Cardiac fibroblast (primary cell): ENCODE measurements at regions not wholly inside any gene's neighbourhood (a gene's known extent, or its start where the extent isn't known, plus 50 kb on each side); places are given as distances from the start of the nearest gene placed in this dataset.
"Not testable (repeated sequence)": the region's sequence is repeated elsewhere in the genome, so short reads cannot be mapped to it uniquely, and the experiment has no call there.

Source experiments
- DNase-seq, 2 donors: peaks; one replicate each; pipeline versions ENCODE4 v3.0.0 to v3.0.0-alpha.2; 2010; ENCODE audit warnings: low read depth in 2 of 2
- H3K4me3 ChIP-seq, 2 donors: replicated peaks in 1 of 2; 1 replicate in 1 of 2; 2 replicates in 1 of 2; pipeline ENCODE4 v1.5.1; 2011; ENCODE audit warnings: low read depth in 2 of 2, low read length in 2 of 2, mild to moderate bottlenecking in 2 of 2, moderate library complexity in 1 of 2
- CTCF ChIP-seq: IDR thresholded peaks from one replicate; pipeline ENCODE4 v1.5.1; 2011; ENCODE audit warnings: low read depth, mild to moderate bottlenecking, low read length, inconsistent platforms

- DNase-seq, result no peak
- TF ChIP-seq CTCF, result no peak
- no peak overlapping the region for H3K4me3 ChIP-seq
Measured at GRCh38 chr1:8152731-8153702, 126.9 kb upstream of the ERRFI1 start.

DNA sequence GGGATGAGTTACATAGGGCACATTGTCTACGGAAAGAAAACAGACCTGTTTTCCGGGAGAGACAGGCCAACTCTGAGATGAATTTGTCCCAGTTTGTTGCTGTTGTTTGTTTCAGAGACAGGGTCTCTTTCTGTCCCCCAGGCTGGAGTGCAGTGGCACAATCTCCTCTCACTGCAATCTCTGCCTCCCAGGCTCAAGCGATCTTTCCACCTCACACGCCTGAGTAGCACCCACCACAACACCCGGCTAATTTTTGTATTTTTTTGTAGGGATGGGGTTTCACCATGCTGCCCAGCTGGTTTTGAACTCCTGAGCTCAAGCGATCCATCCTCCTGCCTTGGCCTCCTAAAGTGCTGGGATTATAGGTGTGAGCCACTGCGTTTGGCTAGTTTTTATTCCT lies 125.5 kb upstream of the ERRFI1 start:
- no peak for TF ChIP-seq CTCF
- DNase-seq, result no peak
- no peak overlapping the region for H3K4me3 ChIP-seq

GRCh38 chr1:8149756-8150155 lies 123.6 kb upstream of the ERRFI1 start:
- not testable (repeated sequence) for H3K4me3 ChIP-seq, DNase-seq

- no peak for DNase-seq
- TF ChIP-seq CTCF, result no peak
Measured at GRCh38 chr1:8147956-8148355, 121.8 kb upstream of the ERRFI1 start.

DNA sequence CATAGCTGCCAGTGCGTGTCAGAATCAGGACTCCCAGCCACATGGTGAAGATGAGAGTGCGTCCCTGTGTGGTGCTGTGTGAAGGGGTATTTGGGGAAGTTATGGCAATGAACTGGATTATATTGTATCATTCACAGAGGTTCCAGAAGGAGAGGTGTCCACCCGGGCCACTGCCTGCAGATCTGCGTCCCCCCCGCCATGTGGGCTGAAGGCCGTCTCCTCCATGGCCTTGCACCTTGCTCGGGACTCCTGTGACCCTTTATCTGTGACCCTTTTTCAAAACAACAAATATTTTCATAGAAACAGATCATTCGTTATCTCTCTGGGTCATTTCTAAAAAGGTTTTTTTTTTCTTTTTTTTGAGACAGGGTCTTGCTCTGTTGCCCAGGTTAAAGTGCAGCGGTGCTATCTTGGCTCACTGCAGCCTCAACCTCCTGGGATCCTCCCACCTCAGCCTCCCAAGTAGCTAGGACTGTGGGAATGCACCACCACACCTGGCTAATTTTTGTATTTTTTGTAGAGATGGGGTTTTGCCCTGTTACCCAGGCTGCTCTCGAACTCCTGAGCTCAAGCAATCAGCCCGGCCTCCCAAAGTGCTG lies 120.2 kb upstream of the ERRFI1 start:
- no peak for DNase-seq
- no peak overlapping the region for H3K4me3 ChIP-seq
- TF ChIP-seq CTCF, result no peak

More at GRCh38 chr1:8147956-8148355, 121.8 kb upstream of the ERRFI1 start:
- H3K4me3 ChIP-seq, result no peak overlapping the region

DNA sequence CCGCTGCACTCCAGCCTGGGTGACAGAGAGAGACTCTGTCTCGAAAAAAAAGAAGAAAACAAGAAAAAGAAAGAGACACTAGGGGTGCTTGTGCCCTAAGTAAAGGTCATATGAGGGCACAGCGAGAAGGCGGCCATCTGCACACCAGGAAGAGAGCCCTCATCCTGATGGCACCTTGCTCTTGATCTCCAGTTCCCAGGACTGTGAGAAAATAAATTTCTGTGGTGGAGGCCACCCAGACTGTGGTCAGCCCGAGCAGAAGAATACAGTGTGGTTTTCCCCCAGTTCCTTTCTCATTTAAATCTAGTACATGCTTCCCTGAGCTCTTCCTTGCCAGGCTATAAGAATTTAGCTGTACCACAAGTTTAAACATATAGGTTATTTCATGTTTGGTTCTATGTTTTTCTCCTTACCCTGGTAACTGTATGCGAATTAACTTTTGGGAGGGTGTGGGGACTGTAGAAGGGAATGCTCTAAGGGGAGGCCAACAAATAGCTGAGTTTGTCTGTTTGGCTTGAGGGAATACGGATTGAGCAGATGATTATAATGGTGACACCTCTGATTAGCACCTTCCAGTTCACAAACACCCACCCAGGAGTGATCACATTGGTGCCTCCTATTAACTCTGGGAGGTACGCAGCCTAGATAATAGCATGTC lies 119.6 kb upstream of the ERRFI1 start:
- no peak for TF ChIP-seq CTCF
- H3K4me3 ChIP-seq, result no peak overlapping the region
- no peak for DNase-seq

DNA sequence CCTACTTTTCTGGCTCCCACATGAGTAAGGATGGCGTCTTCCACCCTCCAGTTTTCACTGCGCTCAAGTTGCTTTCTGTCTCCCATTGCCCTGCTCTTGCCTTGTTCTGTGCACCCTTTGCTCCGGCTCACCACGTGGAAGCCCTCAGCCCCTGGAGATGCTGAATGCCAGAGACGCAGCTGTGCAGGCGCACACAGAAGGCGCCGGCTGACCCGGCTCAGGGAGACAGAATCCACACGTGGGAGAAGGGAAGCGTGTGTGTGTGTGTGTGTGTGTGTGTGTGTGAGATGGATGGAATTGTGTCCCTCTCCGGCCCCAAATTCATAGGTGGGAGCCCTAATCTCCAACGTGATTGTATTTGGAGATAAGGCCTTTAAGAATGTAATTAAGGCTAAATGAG lies 118.2 kb upstream of the ERRFI1 start:
- TF ChIP-seq CTCF, result no peak

More for the DNA sequence above, 118.2 kb upstream of the ERRFI1 start:
- H3K4me3 ChIP-seq, result no peak overlapping the region
- no peak for DNase-seq
